Panc1 (cell line): ENCODE measurements at regions not wholly inside any gene's neighbourhood (a gene's known extent, or its start where the extent isn't known, plus 50 kb on each side); places are given as distances from the start of the nearest gene placed in this dataset.
"Not testable (repeated sequence)": the region's sequence is repeated elsewhere in the genome, so short reads cannot be mapped to it uniquely, and the experiment has no call there.

Experiments used
- ATAC-seq: fragments of 200-7000 bp; cut with Tn5 transposase; 2 replicates; pipeline ENCODE4 v1.9.1; 2020; ENCODE audit warnings: mild to moderate bottlenecking, moderate library complexity
- BruUV-seq: library from RNA; stranded (reverse); fragments of 400-500 nt; replicated peaks from 2 replicates; lab custom pipeline; 2021; lab: Mats Ljungman, UMichigan
- CTCF ChIA-PET: fragments of 300-600 bp; sonication (Branson Sonifier 250); formaldehyde crosslinking; loops from one replicate; lab custom pipeline; 2022; ENCODE audit warnings: antibody characterized with exemption; lab: Charles Lee
- POLR2A ChIA-PET: fragments of 300-600 bp; sonication (Branson Sonifier 250); formaldehyde crosslinking; loops from one replicate; lab custom pipeline; 2022; ENCODE audit warnings: antibody characterized with exemption; lab: Charles Lee
- DNase-seq: peaks from one replicate; pipeline ENCODE4 v3.0.0-alpha.2; 2010; ENCODE audit warnings: low read depth, low spot score
- H3K27ac ChIP-seq: 2 replicates; pipeline ENCODE4 v1.5.1; 2011; ENCODE audit warnings: mild to moderate bottlenecking, low read length, inconsistent platforms
- H3K27me3 ChIP-seq: fragments of 200-500 bp; sonication (Bioruptor generic); 2 replicates; pipeline ENCODE4 v1.6.0; 2014; ENCODE audit warnings: low read length, inconsistent platforms; ENCODE audit not compliant: control insufficient read depth, insufficient read depth
- H3K36me3 ChIP-seq: fragments of 200-500 bp; sonication (Bioruptor generic); 2 replicates; pipeline ENCODE4 v1.5.1; 2014; ENCODE audit warnings: inconsistent platforms, mild to moderate bottlenecking, low read length, moderate library complexity; ENCODE audit not compliant: control insufficient read depth, insufficient read depth
- H3K4me1 ChIP-seq: 2 replicates; pipeline ENCODE4 v1.5.1; 2011; ENCODE audit warnings: inconsistent platforms, mild to moderate bottlenecking, low read length, moderate library complexity; ENCODE audit not compliant: control insufficient read depth, insufficient read depth
- H3K4me3 ChIP-seq, 2 experiments: 2 replicates each; pipeline ENCODE4 v1.5.1; 2011 to 2012; ENCODE audit warnings: low read depth in 2 of 2, low read length in 2 of 2, mild to moderate bottlenecking in 2 of 2, inconsistent platforms in 1 of 2, moderate library complexity in 1 of 2
- H3K9me3 ChIP-seq: fragments of 200-500 bp; sonication (Bioruptor generic); 2 replicates; pipeline ENCODE4 v1.5.1; 2014; ENCODE audit warnings: low read depth, mild to moderate bottlenecking, inconsistent platforms, low read length, moderate library complexity; ENCODE audit not compliant: control insufficient read depth, insufficient read depth
- POLR2AphosphoS5 ChIP-seq: IDR thresholded peaks from 2 replicates; pipeline ENCODE4 v1.6.1; 2012; ENCODE audit warnings: mild to moderate bottlenecking, low read depth, low read length, moderate library complexity
- SIN3A ChIP-seq: IDR thresholded peaks from 2 replicates; pipeline ENCODE4 v1.6.1; 2012; ENCODE audit warnings: low read depth, mild to moderate bottlenecking, low read length, moderate library complexity, borderline replicate concordance; ENCODE audit not compliant: insufficient read depth
- TCF7L2 ChIP-seq: IDR thresholded peaks from 2 replicates; pipeline ENCODE4 v1.6.1; 2011; ENCODE audit warnings: mild to moderate bottlenecking, low read depth, low read length, inconsistent platforms
- in situ Hi-C: cut with HindIII; loops from 2 replicates; pipeline ENCODE4 v1.10.0; 2016; ENCODE audit warnings: low sequenced_read_pairs, low pct_unique_long_range_greater_than_20kb
- intact Hi-C: fragments of 100-400 bp; cut with micrococcal nuclease; formaldehyde crosslinking; loops from one replicate; pipeline ENCODE4 v1.10.0; 2022; ENCODE audit not compliant: unreplicated experiment
- TF ChIP-seq, protein P1 (sequence below): fragments of 450-650 bp; IDR thresholded peaks from 2 replicates; pipeline ENCODE4 v1.5.1; 2017; ENCODE audit warnings: mild to moderate bottlenecking
- TF ChIP-seq, protein P2 (sequence below), 2 experiments: IDR thresholded peaks; 2 replicates each; pipeline ENCODE4 v1.6.1; 2011 to 2012; ENCODE audit warnings: low read depth in 2 of 2, control low read depth in 1 of 2, low read length in 1 of 2, mild to moderate bottlenecking in 1 of 2, moderate library complexity in 1 of 2; ENCODE audit not compliant: insufficient read depth in 1 of 2

DNA sequence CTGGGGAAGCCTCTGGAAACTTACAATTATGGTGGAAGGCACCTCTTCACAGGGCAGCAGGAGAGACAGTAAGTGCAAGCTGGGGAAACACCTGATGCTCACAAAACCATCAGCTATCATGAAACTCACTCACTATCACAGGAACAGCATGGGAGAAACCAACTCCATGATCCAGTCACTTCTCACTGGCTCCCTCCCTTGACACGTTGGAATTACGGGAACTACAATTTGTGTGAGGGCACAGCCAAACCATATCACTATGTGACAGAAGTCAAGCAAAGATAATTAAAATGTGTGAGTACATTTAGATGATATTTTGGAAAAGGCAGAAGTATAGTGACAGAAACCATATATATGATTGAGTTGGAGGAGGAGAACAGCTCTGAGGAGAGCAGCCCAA is 474.0 kb upstream of the OLFM3 start:
- no TSS peak for BruUV-seq
- H3K27ac ChIP-seq, result no peak overlapping the region
- no peak for ATAC-seq
- intact Hi-C loops, result no loop called here
- DNase-seq, result no peak
- no peak overlapping the region for H3K4me3 ChIP-seq
- TF ChIP-seq TCF7L2 (no peak), SIN3A (no peak)
- ChIA-PET CTCF (no interaction called here), POLR2A (no interaction called here)
- no peaks in the 10 kb centered on the region for H3K4me1 ChIP-seq
- H3K36me3 ChIP-seq, result no peaks in the 10 kb centered on the region
- no peaks in the 10 kb centered on the region for H3K27me3 ChIP-seq
- H3K9me3 ChIP-seq, result no peaks in the 10 kb centered on the region
- in situ Hi-C loops, result no loop called here

GRCh38 chr1:102466487-102466886 is 469.8 kb upstream of the OLFM3 start:
- DNase-seq, result no peak

GRCh38 chr1:102463328-102463727 is 466.6 kb upstream of the OLFM3 start:
- ChIA-PET POLR2A (no interaction called here), CTCF (no interaction called here)
- no peak for ATAC-seq
- no peak overlapping the region for H3K4me3 ChIP-seq
- no peaks in the 10 kb centered on the region for H3K36me3 ChIP-seq
- no peak overlapping the region for H3K27ac ChIP-seq
- BruUV-seq, result no TSS peak
- intact Hi-C loops, result no loop called here
- no peaks in the 10 kb centered on the region for H3K4me1 ChIP-seq
- in situ Hi-C loops, result no loop called here
- no peak for TF ChIP-seq TCF7L2
- TF ChIP-seq, protein P1, sequence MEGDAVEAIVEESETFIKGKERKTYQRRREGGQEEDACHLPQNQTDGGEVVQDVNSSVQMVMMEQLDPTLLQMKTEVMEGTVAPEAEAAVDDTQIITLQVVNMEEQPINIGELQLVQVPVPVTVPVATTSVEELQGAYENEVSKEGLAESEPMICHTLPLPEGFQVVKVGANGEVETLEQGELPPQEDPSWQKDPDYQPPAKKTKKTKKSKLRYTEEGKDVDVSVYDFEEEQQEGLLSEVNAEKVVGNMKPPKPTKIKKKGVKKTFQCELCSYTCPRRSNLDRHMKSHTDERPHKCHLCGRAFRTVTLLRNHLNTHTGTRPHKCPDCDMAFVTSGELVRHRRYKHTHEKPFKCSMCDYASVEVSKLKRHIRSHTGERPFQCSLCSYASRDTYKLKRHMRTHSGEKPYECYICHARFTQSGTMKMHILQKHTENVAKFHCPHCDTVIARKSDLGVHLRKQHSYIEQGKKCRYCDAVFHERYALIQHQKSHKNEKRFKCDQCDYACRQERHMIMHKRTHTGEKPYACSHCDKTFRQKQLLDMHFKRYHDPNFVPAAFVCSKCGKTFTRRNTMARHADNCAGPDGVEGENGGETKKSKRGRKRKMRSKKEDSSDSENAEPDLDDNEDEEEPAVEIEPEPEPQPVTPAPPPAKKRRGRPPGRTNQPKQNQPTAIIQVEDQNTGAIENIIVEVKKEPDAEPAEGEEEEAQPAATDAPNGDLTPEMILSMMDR, result no peak
- TF ChIP-seq, protein P2, sequence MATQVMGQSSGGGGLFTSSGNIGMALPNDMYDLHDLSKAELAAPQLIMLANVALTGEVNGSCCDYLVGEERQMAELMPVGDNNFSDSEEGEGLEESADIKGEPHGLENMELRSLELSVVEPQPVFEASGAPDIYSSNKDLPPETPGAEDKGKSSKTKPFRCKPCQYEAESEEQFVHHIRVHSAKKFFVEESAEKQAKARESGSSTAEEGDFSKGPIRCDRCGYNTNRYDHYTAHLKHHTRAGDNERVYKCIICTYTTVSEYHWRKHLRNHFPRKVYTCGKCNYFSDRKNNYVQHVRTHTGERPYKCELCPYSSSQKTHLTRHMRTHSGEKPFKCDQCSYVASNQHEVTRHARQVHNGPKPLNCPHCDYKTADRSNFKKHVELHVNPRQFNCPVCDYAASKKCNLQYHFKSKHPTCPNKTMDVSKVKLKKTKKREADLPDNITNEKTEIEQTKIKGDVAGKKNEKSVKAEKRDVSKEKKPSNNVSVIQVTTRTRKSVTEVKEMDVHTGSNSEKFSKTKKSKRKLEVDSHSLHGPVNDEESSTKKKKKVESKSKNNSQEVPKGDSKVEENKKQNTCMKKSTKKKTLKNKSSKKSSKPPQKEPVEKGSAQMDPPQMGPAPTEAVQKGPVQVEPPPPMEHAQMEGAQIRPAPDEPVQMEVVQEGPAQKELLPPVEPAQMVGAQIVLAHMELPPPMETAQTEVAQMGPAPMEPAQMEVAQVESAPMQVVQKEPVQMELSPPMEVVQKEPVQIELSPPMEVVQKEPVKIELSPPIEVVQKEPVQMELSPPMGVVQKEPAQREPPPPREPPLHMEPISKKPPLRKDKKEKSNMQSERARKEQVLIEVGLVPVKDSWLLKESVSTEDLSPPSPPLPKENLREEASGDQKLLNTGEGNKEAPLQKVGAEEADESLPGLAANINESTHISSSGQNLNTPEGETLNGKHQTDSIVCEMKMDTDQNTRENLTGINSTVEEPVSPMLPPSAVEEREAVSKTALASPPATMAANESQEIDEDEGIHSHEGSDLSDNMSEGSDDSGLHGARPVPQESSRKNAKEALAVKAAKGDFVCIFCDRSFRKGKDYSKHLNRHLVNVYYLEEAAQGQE (IDR thresholded peaks at IDR 0.05; ENCODE audit: insufficient read depth in 1 of 2, low read depth in 2 of 2, low read length in 1 of 2), result no peak
- no peak for TF ChIP-seq SIN3A
- no peak for TF ChIP-seq POLR2AphosphoS5
- DNase-seq, result no peak
- no peaks in the 10 kb centered on the region for H3K27me3 ChIP-seq
- no peaks in the 10 kb centered on the region for H3K9me3 ChIP-seq

More at GRCh38 chr1:102466487-102466886, 469.8 kb upstream of the OLFM3 start:
- ATAC-seq, result no peak
- Histone ChIP-seq H3K27ac (no peak overlapping the region), H3K4me1 (no peaks in the 10 kb centered on the region), H3K27me3 (no peaks in the 10 kb centered on the region), H3K4me3 (no peak overlapping the region), H3K36me3 (no peaks in the 10 kb centered on the region), H3K9me3 (no peaks in the 10 kb centered on the region)
- ChIA-PET POLR2A (no interaction called here), CTCF (no interaction called here)
- BruUV-seq, result no TSS peak
- no peak for TF ChIP-seq TCF7L2
- no peak for TF ChIP-seq POLR2AphosphoS5
- TF ChIP-seq, protein P1, result no peak
- intact Hi-C loops (no loop called here), in situ Hi-C loops (no loop called here)

DNA sequence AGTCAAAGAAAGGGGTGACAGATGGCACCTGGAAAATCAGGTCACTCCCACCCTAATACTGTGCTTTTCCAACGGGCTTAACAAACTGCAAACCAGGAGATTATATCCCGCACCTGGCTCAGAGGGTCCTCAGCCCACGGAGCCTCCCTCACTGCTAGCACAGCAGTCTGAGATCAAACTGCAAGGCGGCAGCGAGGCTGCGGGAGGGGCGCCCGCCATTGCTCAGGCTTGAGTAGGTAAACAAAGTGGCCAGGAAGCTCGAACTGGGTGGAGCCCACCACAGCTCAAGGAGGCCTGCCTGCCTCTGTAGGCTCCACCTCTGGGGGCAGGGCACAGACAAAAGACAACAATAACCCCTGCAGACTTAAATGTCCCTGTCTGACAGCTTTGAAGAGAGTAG is 445.6 kb upstream of the OLFM3 start:
- H3K4me1 ChIP-seq, ATAC-seq, in situ Hi-C loops, H3K36me3 ChIP-seq, H3K27me3 ChIP-seq, POLR2A ChIA-PET, BruUV-seq, H3K27ac ChIP-seq, intact Hi-C loops, CTCF ChIA-PET, H3K9me3 ChIP-seq, H3K4me3 ChIP-seq, DNase-seq: not testable (repeated sequence)
